HG03571 (cell line): ENCODE measurements at regions not wholly inside any gene's neighbourhood (a gene's known extent, or its start where the extent isn't known, plus 50 kb on each side); places are given as distances from the start of the nearest gene placed in this dataset.

ENCODE experiments used
- ATAC-seq: cut with Tn5 transposase; IDR thresholded peaks from one replicate; pipeline ENCODE4 v1.9.1; 2021; ENCODE audit not compliant: unreplicated experiment

- ATAC-seq = no peak
These were observed 151.6 kb upstream of the PTPRK start for GRCh38 chr6:128672023-128672422.

DNA sequence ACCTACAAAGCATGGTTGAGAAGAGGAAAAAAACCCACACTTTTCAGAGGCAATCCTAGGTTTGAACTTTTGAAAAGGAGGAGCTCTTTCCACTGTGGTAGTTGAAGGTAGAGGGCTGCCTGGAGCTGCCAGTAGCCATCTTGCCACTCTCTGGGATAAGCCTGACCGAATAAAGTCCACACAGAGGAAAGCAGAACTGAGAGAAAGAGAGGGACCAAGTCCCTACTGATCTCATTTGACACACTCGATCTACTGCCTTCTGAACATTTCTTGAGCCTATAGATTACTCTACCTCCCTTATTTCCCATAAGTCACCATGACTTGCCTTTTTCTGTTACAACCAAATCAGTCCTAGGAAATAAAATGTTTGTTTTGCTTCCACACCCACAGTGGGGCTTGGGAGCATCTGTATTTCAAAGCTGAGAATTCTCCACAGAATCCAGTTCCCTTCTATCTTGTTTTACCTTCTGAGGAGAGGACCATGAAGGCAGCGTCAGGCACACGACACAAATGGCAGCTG lies 147.0 kb upstream of the PTPRK start:
- ATAC-seq = no peak

- ATAC-seq = no peak
These were observed 146.0 kb upstream of the PTPRK start for GRCh38 chr6:128666405-128666804.

DNA sequence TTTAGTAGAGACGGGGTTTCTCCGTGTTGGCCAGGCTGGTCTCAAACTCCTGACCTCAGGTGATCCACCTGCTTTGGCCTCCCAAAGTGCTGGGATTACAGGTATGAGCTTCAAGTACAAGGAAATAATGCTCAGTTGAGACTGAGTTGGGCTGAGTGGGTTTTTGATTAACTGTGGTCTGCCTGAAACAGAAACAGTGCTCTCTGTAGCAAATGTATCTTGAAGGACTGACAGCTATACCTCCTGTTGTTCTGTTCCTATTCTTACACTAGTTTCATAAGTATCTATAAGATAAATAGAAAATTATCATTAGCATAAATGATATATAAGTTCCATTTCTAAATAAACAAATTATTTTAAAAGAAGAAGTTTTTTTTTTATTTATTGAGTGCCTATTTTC lies 142.8 kb upstream of the PTPRK start:
- ATAC-seq = peak; percentile 61

DNA sequence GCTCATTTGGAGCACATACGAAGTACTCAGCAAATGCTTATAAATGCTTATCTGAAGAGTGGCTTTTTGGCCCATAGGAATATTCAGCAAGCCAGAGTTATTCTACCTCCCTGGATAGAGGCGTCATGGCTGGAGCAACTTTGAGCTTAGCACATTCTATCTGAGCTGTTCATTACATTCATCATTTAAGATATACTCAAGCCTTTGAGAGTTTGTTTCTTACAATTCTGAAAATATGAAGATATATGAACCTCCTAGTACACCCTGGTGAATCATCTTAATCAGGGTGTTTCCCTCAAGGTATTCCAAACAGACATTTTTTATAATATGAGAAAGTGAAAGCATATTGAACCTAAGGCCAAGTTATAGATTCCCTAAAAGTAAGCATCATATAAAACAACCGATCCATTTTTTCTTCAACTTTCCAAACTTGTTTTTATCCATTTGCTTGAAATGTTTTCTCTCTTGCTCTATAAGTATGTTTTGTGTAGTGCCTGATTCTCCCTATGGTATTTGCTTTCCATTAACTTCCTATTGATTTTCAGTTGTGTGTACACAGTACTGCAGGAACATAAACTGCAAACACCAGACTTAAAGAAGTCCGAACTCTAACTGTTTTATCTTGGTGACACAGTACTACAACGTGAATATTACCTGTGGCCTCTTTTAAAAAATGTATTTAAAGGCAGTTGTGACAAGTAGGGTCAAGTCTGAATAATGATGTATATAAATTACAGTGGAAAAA lies 139.7 kb upstream of the PTPRK start:
- ATAC-seq = no peak

DNA sequence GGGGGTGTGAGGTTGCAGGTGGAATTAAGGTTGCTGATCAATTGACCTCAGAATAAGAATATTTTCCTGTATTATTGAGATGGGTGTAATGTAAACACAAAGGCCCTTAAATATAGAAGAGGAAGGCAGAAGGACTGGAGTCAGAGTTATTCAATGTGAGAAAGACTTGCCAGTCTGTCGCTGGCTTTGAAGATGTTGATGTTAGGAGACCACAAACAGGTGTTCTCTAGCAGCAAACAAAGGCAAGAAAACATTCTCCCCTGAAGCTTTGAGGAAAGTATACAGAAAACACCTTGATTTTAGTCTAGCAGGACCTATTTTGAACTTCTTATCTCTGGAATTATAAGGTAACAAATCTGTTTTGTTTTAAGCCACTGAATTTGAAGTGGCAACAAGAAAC lies 138.9 kb upstream of the PTPRK start:
- ATAC-seq = no peak

- ATAC-seq = no peak
These were observed 136.8 kb upstream of the PTPRK start for GRCh38 chr6:128657181-128657580.

DNA sequence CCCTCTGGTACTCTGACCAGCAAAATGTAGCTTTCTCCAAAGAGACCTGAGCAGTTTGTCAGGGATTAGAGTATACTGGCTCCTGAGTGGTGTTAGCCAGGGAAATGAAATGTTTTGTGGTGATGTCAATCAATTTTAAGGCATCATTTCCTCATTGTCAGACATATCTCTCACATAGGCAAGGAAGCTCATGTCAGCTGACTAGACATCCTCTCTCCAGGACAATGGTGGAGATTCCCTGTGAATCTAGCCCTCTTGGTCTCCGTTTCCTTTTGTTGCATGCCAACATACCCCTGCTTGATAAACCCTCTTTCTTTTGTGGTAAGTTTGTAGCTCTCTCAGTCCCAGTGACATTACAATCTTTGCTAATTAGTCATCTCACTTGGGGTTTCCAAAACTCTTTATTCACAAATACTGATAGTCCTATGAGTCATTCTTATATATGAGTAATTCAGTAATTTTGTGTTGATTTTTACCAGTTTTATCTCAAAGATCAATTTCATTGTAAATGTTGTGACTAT lies 135.6 kb upstream of the PTPRK start:
- peak; percentile 75 for ATAC-seq

- ATAC-seq = no peak
These were observed 127.7 kb upstream of the PTPRK start for GRCh38 chr6:128648022-128648598.

GRCh38 chr6:128642132-128642531 lies 121.7 kb upstream of the PTPRK start:
- no peak for ATAC-seq

DNA sequence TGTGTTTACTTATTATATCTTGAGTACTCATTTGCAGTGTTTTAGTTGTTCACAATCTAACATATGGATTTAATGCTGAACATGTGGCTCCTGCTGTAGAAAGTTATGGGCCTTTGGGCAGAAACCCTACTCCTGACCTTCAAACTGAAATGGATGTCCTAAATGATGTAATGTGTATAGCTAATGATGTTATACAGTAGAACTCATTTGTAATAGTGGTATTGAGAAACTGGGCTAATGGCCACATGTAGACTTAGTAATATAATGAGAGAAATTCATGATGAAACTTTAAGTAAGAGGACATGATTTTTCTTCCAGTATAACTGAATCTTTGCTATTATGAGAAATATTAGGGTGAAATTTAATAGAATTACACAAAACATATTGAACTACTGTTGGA lies 121.3 kb upstream of the PTPRK start:
- ATAC-seq = no peak

- ATAC-seq = no peak
These were observed 118.4 kb upstream of the PTPRK start for GRCh38 chr6:128638817-128639216.

- ATAC-seq = no peak
These were observed 114.8 kb upstream of the PTPRK start for GRCh38 chr6:128635219-128635618.

DNA sequence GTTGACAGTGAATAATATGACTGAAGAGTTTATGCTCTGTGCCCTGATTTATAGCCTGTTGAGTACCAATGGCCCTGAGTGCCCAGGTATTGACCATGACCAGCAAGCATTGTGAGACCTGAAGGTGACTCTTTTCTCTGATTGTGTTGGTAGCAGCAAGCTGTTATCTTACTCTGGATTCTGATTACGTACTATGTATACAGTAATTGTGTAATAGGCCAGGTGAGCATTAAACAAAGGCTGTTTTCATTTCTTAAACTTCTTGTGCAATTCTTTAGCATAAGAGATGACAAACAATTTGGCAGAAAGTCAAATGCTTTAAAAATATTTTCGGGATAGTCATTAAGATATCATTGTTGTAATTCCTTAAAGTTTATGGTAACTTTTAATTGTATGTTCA lies 111.7 kb upstream of the PTPRK start:
- no peak for ATAC-seq

GRCh38 chr6:128631031-128631430 lies 110.6 kb upstream of the PTPRK start:
- ATAC-seq = no peak

DNA sequence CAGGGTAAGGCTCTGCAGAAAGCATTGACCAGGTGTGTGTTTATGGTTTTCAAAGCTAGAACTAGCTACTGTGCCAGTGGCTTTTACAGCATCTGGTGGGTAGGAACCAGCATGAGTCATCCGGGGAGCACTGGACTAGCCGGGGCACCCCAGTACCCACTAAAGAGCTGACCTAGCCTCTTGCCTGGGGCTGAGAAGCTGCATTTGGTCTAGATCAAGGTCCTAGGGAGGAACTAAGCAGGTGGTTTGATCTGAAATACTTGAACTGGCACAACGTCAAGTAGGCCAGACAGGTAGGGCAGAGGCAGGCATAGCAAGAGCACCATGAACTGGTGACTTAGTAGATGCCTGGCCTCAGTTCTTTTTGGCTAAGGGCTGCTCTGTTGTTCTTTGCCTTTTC lies 109.8 kb upstream of the PTPRK start:
- no peak for ATAC-seq

- ATAC-seq = no peak
These were observed 96.9 kb upstream of the PTPRK start for GRCh38 chr6:128617285-128617684.

GRCh38 chr6:128616342-128616741 lies 95.9 kb upstream of the PTPRK start:
- no peak for ATAC-seq

GRCh38 chr6:128606611-128607010 lies 86.2 kb upstream of the PTPRK start:
- peak; percentile 54 for ATAC-seq

DNA sequence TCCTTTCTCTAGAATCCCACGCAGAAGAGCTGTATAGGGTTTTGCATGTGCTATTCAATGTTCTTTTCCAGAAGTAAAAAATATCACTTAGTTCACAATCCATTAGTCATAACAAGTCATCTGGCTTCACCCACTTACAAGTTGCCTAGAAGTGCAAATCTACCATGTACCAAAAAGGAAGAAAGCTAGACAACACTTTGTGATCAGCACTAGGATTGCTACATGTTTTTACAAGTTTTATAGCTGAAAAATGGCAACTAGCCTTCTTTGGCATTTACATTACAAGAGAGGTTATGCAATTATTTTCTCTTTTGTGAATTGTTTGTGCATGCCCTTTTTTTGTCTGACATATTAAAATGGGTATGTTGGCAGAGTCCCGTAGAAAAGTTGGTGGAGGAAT lies 85.6 kb upstream of the PTPRK start:
- ATAC-seq = no peak

DNA sequence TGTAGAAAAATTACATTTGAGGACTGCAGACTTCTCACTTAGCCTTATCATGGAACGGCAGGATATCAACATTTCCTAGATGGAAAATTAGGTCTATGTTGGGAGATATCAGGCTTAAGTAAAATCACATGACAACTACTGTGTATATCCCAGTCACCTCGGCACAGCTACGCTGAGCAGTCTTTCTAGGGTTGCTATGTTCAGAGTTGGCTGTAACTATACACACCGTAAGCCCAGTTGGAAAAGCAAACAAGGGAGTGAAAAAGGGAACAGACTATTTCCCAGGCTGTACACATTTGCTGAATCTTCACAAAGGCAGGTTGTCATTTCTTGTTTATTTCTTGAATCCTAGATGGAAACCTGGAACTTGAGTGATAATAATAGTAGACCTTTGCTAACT lies 80.7 kb upstream of the PTPRK start:
- ATAC-seq = no peak

- ATAC-seq = peak; percentile 66
These were observed 80.1 kb upstream of the PTPRK start for GRCh38 chr6:128600397-128600951.
